ENCODE measurements at regions not wholly inside any gene's neighbourhood (a gene's known extent, or its start where the extent isn't known, plus 50 kb on each side); places are given as distances from the start of the nearest gene placed in this dataset.
A peak's percentile ranks its signal among the peaks of the same experiment; 100 is the strongest.

DNA sequence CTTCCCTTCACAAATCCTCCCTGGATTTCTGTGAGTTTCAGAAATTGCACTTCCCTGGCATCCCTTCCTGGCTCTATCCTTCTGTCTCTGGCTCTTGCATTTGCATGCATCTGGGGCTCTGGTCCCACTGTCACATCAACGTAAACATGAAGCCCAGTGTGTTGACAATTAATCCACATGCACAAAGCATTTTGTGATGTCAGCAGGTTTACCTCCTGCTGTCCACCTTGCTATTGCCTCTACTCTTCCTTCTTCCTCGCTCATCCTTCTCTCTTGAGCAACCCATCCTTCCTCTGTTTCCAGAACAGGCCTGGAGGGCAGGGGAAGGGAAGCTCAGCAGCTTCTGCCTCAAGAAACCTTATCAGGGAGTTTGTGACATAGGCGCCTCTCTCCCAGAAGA, 111.7 kb upstream of the ATP5MC3 start:
- no peak overlapping the region for H3K4me3 ChIP-seq (ENCODE audit: low read depth, low read length)
- TF ChIP-seq, protein P1, sequence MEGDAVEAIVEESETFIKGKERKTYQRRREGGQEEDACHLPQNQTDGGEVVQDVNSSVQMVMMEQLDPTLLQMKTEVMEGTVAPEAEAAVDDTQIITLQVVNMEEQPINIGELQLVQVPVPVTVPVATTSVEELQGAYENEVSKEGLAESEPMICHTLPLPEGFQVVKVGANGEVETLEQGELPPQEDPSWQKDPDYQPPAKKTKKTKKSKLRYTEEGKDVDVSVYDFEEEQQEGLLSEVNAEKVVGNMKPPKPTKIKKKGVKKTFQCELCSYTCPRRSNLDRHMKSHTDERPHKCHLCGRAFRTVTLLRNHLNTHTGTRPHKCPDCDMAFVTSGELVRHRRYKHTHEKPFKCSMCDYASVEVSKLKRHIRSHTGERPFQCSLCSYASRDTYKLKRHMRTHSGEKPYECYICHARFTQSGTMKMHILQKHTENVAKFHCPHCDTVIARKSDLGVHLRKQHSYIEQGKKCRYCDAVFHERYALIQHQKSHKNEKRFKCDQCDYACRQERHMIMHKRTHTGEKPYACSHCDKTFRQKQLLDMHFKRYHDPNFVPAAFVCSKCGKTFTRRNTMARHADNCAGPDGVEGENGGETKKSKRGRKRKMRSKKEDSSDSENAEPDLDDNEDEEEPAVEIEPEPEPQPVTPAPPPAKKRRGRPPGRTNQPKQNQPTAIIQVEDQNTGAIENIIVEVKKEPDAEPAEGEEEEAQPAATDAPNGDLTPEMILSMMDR (IDR thresholded peaks at IDR 0.05; ENCODE audit: insufficient read depth, low read length, missing control alignments): no peak
- no peak for DNase-seq (ENCODE audit: low read depth, low spot score)
- ChIA-PET POLR2A (no interaction called here), CTCF (interaction anchor here (1.6 kb wide), 1 partner anchor 11 kb away, joined by 4 read pairs; no protein-coding TSS in a partner anchor)

DNA sequence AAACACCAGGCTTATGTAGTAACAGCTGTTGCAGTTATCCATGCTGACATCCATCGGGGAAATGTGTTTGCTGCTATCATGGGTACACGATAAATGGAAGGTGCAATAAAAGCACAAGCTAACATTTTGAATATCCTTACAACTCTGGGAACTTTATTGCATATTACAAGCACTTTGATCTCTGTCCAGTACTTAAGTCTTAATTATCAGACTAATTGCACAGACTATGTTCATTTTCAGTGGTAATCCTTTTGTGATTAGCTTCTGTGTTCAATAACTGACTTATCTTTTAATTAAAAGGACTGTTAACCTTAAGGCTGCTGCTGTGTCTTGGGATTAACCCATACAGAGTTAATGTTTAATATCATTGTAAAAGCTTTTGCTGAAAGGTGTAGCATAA, 101.4 kb upstream of the ATP5MC3 start:
- CTCF ChIA-PET: interaction anchor here (0.7 to 3.7 kb wide), 21 partner anchors 8 to 814 kb away, joined by 3 to 26 read pairs (median 5); no protein-coding TSS in a partner anchor
- DNase-seq (ENCODE audit: low read depth, low spot score): no peak
- TF ChIP-seq, protein P1 (IDR thresholded peaks at IDR 0.05; ENCODE audit: insufficient read depth, low read length, missing control alignments): no peak
- no peak overlapping the region for H3K4me3 ChIP-seq (ENCODE audit: low read depth, low read length)
- POLR2A ChIA-PET: no interaction called here

DNA sequence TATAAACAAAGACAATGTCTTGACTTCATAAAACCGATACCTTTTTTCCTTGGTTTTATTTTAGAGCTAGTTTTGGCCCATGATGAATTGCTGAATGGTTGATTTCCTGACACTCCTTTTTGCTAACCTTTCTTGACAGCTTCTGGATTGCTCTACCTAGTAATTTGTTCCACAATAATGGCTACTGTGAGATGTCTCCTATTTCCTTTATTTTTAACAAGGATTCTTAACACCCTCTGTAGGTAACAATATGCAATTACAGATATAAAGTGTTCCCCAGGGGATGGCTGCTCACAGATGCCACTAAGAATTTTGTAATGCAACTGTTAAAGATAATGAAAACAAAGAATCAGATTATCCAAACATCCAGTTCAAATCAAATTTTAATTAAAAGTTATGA, 100.8 kb upstream of the ATP5MC3 start:
- ChIA-PET CTCF (interaction anchor here (0.7 to 3.7 kb wide), 17 partner anchors 8 to 815 kb away, joined by 3 to 26 read pairs (median 5); no protein-coding TSS in a partner anchor), POLR2A (no interaction called here)
- TF ChIP-seq, protein P1 (IDR thresholded peaks at IDR 0.05; ENCODE audit: insufficient read depth, low read length, missing control alignments): peak; percentile 22
- H3K4me3 ChIP-seq (ENCODE audit: low read depth, low read length): no peak overlapping the region
- no peak for DNase-seq (ENCODE audit: low read depth, low spot score)

DNA sequence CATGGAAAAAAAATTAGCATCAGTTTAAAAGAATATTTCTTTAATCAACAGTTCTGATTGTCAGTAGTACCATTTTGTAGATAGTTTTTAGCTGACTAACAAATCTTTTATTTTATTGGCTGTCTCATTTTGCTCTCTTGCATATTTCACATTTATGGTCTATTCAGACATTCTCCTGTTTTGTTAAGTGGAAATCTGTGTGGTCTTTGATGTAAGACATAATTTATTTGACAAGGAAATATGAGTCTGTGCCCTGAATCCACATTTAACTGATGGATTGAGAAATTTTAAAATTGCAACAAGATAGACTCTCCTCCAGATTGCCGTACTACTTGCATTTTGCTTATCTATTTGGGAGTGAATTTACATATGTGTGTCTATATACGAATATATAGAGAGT, 96.3 kb upstream of the ATP5MC3 start:
- DNase-seq (ENCODE audit: low read depth, low spot score): no peak
- TF ChIP-seq, protein P1 (IDR thresholded peaks at IDR 0.05; ENCODE audit: insufficient read depth, low read length, missing control alignments): no peak
- no peak overlapping the region for H3K4me3 ChIP-seq (ENCODE audit: low read depth, low read length)
- ChIA-PET CTCF (interaction anchor here (1.4 to 1.9 kb wide), 5 partner anchors 8 to 580 kb away, joined by 3 to 9 read pairs (median 5); no protein-coding TSS in a partner anchor), POLR2A (no interaction called here)

DNA sequence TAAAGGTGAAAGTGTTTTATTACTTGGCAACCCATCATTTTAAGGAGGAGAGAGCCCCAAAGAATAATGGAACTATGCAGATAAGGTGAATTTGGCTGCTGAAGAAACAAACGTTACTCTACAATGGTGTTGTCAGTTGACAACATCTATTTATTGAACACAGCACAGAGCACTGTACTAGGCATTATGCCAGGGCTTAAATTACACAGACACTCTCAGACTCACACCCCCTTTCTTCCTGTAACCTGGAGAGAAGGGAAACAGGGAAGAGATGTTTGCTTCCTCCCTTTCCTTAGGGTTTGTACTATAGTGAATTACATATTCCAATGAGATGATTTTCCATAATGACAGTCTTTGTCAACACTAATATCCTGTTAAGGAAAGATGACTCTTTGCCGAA, 94.0 kb upstream of the ATP5MC3 start:
- H3K4me3 ChIP-seq (ENCODE audit: low read depth, low read length): no peak overlapping the region
- TF ChIP-seq, protein P1 (IDR thresholded peaks at IDR 0.05; ENCODE audit: insufficient read depth, low read length, missing control alignments): no peak
- no peak for DNase-seq (ENCODE audit: low read depth, low spot score)
- ChIA-PET CTCF (interaction anchor here (1.1 kb wide), 1 partner anchor 578 kb away, joined by 3 read pairs; no protein-coding TSS in a partner anchor), POLR2A (no interaction called here)

DNA sequence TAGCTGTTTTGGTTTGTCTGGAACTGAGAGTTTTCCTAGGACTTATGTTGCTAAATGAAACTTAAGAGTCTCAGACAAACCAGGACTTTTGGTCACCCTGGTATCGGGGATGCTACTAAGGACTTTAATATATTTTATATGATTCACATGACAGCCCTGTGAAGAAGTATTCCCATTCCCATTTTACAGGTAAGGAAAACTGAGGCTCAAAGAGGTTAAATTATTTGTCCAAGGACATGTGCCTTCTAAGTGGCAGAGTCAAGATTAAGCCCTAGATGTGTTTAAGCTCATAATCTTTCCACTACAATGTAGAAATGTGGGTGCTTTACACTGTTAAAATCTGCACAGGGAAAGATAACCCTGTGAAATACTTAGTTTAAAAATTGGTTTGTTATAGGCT, 77.7 kb upstream of the ATP5MC3 start:
- no peak overlapping the region for H3K4me3 ChIP-seq (ENCODE audit: low read depth, low read length)
- ChIA-PET CTCF (interaction anchor here (0.7 kb wide), 2 partner anchors 8 to 24 kb away, joined by 4 read pairs; no protein-coding TSS in a partner anchor), POLR2A (no interaction called here)
- DNase-seq (ENCODE audit: low read depth, low spot score): no peak
- TF ChIP-seq, protein P1 (IDR thresholded peaks at IDR 0.05; ENCODE audit: insufficient read depth, low read length, missing control alignments): no peak

Data from AG04449 (cell line).